ENCODE measurements at regions not wholly inside any gene's neighbourhood (a gene's known extent, or its start where the extent isn't known, plus 50 kb on each side); places are given as distances from the start of the nearest gene placed in this dataset.

DNA sequence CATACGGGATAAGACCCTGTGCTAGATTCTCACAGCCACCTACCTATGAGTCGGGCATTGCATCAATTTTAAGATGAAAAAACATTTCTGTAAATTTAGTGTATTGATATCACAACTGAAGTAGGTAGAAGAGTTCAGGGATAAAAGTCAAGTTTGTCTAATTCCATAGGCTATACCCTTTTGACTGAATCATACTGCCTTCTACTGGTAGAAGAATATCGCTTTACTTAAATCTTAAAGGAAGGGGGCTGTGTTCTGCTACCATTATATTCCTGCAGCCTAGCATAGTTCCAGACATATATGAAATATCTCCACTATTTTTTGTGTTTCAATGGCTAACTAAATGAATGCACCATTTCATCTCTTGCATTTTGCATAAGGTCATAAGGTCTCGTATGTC lies 1128.6 kb downstream of the CDH8 start:
- TF ChIP-seq, protein P1, sequence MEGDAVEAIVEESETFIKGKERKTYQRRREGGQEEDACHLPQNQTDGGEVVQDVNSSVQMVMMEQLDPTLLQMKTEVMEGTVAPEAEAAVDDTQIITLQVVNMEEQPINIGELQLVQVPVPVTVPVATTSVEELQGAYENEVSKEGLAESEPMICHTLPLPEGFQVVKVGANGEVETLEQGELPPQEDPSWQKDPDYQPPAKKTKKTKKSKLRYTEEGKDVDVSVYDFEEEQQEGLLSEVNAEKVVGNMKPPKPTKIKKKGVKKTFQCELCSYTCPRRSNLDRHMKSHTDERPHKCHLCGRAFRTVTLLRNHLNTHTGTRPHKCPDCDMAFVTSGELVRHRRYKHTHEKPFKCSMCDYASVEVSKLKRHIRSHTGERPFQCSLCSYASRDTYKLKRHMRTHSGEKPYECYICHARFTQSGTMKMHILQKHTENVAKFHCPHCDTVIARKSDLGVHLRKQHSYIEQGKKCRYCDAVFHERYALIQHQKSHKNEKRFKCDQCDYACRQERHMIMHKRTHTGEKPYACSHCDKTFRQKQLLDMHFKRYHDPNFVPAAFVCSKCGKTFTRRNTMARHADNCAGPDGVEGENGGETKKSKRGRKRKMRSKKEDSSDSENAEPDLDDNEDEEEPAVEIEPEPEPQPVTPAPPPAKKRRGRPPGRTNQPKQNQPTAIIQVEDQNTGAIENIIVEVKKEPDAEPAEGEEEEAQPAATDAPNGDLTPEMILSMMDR (IDR thresholded peaks at IDR 0.05; ENCODE audit: borderline replicate concordance, insufficient read depth, low read depth, low read length): no peak
- H3K4me3 ChIP-seq (ENCODE audit: low read depth, low read length): no peak overlapping the region

DNA sequence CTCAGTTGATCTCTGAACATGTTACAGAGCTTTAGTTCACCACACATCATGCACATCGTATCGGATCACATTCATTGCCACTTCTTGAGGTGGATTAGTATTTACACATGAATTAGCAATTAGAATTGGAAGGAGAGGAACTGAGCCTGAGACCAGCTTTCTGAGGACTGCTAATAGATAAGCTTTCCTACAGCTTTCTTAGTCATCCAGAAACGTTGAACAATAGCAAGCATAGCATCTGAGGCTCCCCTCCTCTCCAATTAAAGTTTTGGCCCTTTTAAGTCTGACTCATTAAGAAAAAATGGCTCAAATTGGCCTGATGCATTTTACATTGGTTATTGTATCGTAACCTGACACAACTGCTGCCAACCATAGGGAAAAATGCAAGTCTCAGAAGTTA lies 1130.4 kb downstream of the CDH8 start:
- H3K4me3 ChIP-seq (ENCODE audit: low read depth, low read length): no peak overlapping the region
- TF ChIP-seq, protein P1 (IDR thresholded peaks at IDR 0.05; ENCODE audit: borderline replicate concordance, insufficient read depth, low read depth, low read length): no peak

DNA sequence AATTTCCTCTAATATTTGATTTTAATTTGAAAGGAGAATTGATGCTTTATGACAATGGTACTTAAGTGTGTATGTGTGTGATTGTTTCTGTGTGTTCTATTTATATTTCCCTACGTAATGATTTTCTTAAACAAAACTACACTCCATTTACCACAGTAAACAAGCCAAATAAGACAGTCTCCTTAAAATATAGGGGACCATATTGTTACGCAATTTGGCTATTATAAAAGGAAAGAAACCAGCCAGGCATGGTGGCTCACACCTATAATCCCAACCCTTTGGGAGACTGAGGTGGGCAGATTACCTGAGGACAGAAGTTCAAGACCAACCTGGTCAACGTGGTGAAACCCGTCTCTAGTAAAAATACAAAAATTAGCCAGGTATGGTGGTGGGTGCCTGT lies 1134.1 kb downstream of the CDH8 start:
- H3K4me3 ChIP-seq (ENCODE audit: low read depth, low read length): no peak overlapping the region
- TF ChIP-seq, protein P1 (IDR thresholded peaks at IDR 0.05; ENCODE audit: borderline replicate concordance, insufficient read depth, low read depth, low read length): no peak

DNA sequence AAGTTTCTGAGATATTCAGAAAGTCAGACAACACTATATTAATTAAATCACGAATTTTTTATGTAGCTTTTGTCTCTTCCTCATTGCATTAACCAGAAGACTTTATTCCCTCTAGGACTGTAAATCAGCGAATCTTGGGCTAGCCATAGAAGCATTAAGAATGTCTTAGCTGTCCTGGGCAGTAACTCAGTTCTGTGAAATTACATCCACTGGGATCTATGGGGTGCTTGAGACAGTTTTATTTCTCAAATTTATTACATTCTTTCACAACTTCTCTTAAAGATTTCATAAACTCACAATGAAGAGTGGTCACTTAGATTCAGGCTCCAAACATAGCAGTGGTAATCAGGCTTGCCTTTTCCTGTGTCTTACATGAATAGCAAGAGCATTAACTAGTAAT lies 1153.4 kb downstream of the CDH8 start:
- no peak overlapping the region for H3K4me3 ChIP-seq (ENCODE audit: low read depth, low read length)
- TF ChIP-seq, protein P1 (IDR thresholded peaks at IDR 0.05; ENCODE audit: borderline replicate concordance, insufficient read depth, low read depth, low read length): no peak

DNA sequence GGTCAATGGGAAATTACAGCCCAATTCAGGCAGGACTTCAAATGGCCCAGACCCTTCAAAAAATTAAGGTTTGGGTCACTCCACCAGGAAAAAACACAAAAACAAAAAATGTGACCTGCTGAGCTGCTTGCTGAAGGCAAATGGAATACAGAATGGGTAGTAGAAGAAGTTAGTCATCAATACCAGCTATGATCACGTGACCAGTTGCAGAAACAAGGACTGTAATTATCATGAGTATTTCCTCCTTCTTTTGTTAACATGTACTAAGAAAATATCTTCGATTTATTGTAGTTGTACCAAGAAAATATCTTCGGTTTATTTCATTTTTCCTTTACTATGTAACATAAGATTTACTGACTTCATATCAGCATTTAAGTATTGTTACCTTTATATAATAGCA lies 1183.6 kb downstream of the CDH8 start:
- TF ChIP-seq, protein P1 (IDR thresholded peaks at IDR 0.05; ENCODE audit: borderline replicate concordance, insufficient read depth, low read depth, low read length): no peak
- no peak overlapping the region for H3K4me3 ChIP-seq (ENCODE audit: low read depth, low read length)

DNA sequence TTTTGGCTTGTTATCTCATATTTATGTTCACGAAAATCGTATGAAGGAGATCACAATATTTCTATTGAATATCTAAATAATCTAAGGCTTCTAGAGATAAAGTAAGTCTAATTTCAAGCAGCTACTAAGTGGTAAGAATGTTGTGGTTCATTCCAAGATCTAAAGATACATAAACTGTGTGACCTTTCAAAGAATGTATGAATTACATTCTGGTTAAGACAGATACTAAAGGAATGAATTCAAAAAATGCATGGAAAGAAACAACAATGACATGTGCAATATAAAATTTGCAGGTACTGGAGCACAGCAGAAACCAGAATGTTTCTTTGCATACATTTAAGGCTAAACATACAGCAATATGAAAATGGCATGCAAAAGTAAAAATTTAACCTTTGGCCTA lies 1214.6 kb downstream of the CDH8 start:
- no peak overlapping the region for H3K4me3 ChIP-seq (ENCODE audit: low read depth, low read length)
- TF ChIP-seq, protein P1 (IDR thresholded peaks at IDR 0.05; ENCODE audit: borderline replicate concordance, insufficient read depth, low read depth, low read length): no peak

DNA sequence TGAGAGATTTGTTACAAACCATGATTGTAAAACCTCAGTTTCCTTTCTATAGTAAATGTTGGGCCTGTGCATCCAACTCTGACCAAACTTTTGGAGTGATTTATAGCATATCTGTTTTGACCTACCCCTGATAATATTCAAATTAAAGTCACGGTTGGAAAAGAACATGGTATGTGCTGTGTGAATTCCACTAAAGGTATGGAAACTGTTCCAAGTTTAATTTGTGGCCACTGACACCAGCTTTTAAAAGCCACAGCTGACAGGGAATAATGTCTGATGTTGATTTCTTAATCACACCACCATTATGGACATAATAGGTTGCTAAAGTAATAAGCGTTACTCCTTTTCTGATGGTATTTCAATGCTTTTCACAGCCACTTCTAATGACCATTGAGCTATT lies 1215.9 kb downstream of the CDH8 start:
- TF ChIP-seq, protein P1 (IDR thresholded peaks at IDR 0.05; ENCODE audit: borderline replicate concordance, insufficient read depth, low read depth, low read length): no peak
- no peak overlapping the region for H3K4me3 ChIP-seq (ENCODE audit: low read depth, low read length)
